Limb (tissue), 2 donors: ENCODE measurements at regions not wholly inside any gene's neighbourhood (a gene's known extent, or its start where the extent isn't known, plus 50 kb on each side); places are given as distances from the start of the nearest gene placed in this dataset.
"Not testable (repeated sequence)": the region's sequence is repeated elsewhere in the genome, so short reads cannot be mapped to it uniquely, and the experiment has no call there.

Experiments used
- DNase-seq, 2 donors: peaks; one replicate each; pipeline ENCODE4 v3.0.0-alpha.2; 2016; ENCODE audit errors: extremely low spot score in 2 of 2

DNA sequence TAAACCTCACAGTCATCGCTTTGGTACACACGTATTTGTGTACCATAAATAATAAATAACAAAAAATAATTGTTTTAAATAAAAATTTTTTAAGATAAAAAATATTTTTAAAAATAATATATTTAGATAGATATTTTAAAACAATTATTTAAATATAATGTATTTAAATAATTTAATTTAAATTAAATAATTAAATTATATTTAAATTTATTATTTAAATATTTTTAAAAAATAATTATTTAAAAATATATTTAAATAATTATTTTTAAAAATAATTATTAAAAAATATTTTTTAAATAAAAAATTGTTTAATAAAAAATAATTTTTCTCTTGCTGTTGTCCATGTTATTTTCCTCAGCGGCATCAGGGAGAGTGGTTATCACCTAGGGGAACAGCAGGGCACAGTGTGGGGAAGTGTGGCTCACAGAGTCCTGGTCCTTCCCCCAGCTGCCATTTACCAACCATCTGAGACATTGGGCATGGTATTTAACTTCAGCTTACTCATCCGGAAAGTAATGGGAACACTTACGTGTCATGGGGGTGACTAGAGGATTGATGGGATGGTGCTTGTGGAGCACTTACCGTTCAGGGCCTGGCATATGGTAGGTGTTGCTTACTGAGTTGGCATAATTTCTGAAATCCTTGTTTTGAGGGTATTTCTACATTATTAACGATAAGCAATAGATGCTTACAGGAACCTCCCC lies 92.9 kb upstream of the TSPAN2 start:
- no peak for DNase-seq

DNA sequence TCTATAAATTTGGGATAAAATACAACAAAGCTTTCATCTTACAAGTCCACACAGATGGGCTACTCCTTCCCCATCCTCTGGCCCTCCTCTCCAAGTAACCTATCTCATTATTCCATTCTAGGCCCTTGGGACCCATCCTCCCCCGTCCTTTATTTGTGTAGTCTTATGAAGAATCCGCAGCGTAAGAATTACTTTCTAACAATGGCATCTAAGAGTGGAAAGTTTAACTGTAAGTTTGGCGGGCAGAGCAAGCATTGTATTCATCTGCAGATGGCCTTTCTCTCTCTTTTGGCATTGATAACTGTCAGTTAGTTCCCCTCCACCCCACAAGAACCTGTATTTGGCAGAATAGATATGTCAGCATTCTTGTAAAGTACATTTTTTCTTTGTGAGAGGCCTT lies 91.9 kb upstream of the TSPAN2 start:
- DNase-seq: peak in 1 of 2 donors; percentile 44

DNA sequence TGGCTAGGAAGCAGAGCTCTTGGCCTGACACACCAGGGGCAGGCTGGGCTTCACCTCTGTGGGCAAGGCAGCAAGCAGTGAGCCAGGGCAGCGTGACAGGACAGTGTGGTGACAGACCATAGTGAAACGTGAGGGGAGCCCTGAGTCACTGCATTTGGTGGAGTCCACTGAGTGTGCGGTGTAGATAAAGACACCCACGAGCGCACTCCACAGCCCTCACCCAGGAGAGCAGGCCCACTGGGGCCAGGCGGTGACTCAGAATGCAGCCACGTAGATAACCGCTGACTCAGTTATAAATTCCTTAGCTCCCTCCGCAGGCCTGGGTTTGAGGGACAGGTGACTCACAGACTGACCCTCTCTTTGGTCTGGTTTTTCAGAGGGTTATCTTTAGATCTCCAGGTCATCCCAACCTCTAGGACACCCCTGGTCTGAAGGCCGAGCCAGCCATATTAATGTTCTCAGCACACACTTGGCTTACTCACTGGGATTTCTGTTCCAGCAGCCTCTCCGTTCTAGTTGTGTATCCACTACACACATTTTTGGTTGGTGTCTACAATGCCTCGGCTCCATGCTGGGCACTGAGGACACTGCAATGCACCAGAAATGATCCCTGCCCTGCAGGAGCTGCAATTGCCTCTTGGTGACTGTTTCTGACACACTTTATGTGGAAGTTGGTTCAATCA lies 90.2 kb upstream of the TSPAN2 start:
- DNase-seq: no peak

DNA sequence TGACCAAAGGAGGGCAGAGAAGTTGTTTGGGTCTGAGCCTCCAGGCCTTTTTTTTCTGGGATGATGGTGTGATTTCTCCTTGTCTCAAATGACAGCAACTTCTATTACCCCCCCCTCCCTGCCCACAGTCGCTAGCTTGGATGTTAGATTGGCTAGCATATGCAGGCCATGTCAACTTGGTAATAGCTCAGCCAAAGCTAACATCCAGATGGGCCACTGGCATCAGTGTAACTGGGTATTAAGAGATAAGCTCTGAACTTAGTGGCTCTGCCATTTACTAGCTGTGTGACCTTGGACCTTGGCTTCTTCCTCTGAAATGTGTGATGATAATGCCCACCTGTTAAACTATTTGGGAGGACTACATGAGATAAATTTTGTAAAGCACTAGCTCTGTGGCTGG lies 86.9 kb upstream of the TSPAN2 start:
- no peak for DNase-seq

DNA sequence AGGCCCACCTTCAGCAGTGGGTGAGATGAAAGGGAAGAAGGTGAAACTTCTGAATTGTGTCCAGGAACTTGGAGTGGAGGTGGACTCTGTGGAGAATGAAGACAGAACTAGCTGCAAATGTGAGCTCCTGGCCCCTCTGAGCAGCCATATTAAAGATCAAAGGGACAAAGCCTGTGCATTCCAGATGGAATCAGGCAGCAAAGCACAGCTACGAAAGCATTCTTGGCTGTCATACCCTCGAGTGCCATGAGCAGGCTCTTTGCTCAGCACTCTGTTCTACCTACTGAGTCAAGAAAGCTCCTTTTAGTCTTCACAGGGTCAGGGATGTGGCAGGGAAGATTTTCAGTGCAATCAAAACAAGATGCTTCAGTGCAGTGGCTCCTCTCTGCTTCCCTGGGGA lies 86.3 kb upstream of the TSPAN2 start:
- no peak for DNase-seq

- no peak for DNase-seq
Observed at GRCh38 chr1:115173151-115173550, 83.8 kb upstream of the TSPAN2 start.

DNA sequence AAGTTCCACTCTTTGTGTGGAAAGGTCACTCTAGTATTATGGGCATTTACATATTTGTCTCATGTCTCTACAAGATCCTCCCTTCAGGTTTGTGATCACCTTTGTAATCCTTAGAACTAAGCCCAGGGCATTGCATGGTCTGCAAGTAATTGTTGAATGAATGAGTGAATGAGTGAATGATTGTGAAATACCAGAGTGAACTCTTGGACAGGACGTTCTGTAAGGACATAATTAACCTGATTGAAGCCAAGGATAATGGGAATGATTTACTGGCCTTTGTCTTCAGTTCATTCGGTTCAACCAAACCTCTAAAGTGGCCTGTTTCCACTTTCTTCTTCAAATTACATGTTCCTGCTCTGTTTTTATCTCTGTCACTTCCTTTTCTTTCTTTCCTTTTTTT lies 83.0 kb upstream of the TSPAN2 start:
- DNase-seq: no peak

DNA sequence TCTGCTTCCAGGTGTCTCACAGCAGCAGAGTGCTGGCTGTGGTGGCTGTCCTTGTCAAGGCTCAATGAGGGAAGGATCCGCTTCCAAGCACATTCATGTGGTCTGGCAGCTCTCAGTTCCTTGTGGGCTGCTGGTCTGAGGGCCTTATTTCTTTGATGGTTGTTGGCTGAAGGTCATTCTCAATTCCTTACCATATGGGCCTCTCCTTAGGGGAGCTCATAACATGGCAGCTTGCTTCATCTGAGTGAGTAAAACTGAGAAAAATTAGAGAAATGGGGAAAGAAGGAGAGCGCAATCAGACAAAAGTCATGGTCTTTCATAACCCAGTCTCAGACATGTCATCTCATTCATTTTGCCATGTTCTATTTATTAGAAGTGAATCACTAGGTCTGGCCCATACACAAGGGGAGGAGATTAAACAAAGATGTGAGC lies 81.7 kb upstream of the TSPAN2 start:
- no peak for DNase-seq

DNA sequence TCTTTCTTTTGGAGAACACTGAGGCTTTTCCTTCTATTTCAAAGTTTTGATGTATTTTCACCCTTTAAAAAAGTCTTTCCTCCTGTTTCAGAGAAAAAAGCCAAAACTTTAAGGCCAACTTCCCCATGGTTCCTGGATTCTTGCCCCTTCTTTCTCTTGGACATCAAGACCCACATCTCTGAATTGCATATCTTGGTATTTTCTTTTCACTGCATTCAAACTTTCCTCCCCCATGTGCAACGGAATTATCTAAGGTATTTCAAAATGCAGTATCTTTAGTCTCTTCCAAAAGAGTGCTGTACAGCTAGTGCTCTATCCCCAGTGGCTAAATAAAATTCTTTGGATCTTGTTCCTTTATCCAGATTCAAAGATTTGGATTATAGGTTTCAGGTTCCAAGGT lies 81.1 kb upstream of the TSPAN2 start:
- DNase-seq: peak in 1 of 2 donors; percentile 38

DNA sequence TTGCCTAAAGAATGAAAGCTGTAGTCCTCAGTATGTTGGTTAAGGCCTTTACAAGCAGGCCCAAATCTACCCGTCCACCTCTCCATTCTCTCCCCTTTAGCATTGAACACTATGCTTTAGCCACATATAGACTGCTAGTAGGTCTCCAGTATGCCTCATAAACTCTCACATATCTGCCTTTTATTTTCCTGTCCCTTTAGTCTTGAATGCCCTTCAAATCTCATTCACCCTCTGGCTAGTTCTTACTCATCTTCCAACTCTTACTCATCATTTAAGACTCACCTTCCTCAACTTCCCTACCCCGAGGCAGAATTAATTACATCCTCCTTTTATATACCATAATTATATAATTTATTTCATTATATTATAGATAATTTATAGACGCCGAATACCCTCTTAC lies 78.7 kb upstream of the TSPAN2 start:
- DNase-seq: no peak

- DNase-seq: no peak
Observed at GRCh38 chr1:115166531-115167091, 77.3 kb upstream of the TSPAN2 start.

GRCh38 chr1:115165776-115166175 lies 76.5 kb upstream of the TSPAN2 start:
- DNase-seq: no peak

- DNase-seq: no peak
Observed at GRCh38 chr1:115164940-115165705, 75.8 kb upstream of the TSPAN2 start.

DNA sequence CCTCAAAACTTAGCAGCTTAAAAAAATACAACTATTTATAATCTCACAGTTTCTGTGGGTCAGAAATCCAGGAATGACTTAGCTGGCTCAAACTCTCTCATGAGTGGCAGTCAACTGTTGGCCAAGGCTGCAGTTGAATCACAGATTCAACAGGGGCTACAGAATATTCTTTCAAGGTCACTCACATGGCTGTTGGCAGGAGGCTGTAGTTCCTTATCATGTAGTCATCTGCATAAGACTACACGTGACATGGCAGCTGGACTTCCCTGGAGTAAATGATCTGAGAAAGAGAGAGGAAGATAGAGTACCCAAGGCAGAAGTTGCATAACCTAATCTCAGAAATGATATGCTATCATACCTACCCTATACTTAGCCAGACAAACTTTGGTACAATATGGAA lies 75.2 kb upstream of the TSPAN2 start:
- no peak for DNase-seq

DNA sequence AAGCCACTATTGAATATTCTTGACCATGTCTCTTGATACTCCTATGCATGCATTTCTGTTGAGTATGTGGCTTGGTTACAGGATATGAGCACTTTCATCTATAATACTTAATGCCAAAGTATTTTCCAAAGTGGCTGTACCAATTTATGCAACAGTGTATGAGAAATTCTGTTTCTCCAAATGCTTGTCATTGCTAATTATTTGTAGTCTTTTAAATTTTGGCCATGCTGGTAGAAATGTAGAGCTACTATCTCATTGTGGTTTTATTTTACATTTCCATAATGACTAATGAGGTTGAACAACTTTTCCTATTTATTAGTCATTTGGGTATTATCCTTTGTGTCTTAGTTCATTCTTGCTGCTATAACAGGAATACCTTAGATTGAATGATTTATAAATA lies 71.4 kb upstream of the TSPAN2 start:
- no peak for DNase-seq

DNA sequence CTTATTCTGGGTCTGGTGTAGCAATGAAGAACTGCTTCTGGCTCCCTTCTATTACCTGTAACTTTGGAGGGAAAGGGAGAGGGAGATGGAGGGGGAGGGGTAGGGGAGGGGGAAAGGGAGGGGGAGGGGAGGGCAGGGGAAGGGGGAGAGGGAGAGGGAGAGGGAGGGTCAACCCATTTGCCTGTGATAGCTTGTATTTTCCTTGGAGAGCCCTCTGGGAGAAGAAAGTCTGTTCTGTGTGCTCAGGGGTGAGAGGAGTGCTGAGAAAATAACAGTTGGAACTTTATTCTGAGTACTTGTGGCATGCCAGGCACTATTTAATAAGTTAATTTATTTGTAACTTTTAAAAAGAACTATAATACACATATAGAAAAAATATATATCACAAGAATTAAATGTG lies 70.7 kb upstream of the TSPAN2 start:
- DNase-seq: no peak

DNA sequence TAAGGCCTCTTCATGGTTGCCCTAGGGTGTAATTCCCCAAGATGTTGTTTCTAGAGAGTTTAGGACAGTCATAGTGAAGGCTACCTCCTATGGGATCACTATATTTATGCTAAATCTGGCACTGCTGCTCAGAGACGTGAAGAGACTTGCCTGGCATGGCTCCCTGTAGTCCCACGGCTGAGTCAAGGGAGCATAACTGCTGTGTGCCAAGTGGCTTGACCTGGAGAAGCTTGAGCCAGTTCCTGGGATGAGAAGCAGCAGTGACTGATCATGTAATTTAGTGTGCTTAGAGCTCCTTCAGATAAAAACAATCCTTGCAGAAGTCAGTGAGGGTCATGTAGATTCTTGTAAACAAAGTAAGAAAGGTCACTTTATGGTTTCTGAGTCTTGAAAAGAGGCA lies 68.9 kb upstream of the TSPAN2 start:
- DNase-seq: no peak

GRCh38 chr1:115156826-115157468 lies 67.6 kb upstream of the TSPAN2 start:
- no peak for DNase-seq

- no peak for DNase-seq
Observed at GRCh38 chr1:115153966-115154557, 64.8 kb upstream of the TSPAN2 start.

- DNase-seq: not testable (repeated sequence)
Observed at GRCh38 chr1:115147928-115148327, 58.6 kb upstream of the TSPAN2 start.

DNA sequence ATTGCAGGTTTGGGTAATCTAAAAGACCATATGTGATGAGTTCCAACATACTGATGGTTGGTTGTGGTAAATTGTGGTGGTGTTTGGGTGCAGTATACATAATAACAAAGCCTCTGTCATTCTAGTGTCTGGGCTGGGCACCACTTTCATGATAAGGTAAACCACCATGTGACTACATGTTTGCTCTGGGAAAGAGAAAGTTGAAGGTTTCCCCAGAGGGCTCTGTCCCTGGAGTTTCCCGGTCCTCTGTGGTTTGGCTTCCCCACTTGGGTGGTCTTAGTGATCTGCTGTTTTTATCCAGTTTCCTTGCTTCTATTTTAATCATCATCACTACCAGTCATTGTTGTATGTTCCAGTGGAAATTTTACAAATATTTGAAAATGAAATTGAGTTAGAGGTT lies 55.9 kb upstream of the TSPAN2 start:
- no peak for DNase-seq
